Iris pigment epithelial cell (primary cell): ENCODE measurements at regions not wholly inside any gene's neighbourhood (a gene's known extent, or its start where the extent isn't known, plus 50 kb on each side); places are given as distances from the start of the nearest gene placed in this dataset.
"Not testable (repeated sequence)": the region's sequence is repeated elsewhere in the genome, so short reads cannot be mapped to it uniquely, and the experiment has no call there.

Experiments used
- DNase-seq: peaks from one replicate; pipeline ENCODE4 v3.0.0-alpha.2; 2011; ENCODE audit warnings: low read depth

DNA sequence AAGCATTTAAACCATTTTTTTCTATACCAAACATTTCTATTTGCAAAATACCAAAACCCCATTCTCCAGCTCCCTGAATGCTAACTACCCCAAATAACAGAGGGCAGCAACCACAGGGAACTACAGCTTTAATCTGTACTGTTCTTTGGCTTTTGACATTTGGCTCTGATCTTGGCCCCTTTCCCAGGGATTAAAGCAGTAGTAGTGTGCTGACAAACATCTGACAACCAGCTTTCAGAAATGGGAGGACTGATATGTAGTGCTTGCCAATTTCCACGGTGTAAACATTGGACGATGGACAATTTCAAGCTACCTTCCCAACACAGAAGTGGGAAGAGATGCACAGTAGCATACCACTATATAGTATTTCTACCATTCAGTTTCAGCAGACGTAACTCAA is 88.4 kb upstream of the TEAD1 start:
- DNase-seq, result no peak

DNA sequence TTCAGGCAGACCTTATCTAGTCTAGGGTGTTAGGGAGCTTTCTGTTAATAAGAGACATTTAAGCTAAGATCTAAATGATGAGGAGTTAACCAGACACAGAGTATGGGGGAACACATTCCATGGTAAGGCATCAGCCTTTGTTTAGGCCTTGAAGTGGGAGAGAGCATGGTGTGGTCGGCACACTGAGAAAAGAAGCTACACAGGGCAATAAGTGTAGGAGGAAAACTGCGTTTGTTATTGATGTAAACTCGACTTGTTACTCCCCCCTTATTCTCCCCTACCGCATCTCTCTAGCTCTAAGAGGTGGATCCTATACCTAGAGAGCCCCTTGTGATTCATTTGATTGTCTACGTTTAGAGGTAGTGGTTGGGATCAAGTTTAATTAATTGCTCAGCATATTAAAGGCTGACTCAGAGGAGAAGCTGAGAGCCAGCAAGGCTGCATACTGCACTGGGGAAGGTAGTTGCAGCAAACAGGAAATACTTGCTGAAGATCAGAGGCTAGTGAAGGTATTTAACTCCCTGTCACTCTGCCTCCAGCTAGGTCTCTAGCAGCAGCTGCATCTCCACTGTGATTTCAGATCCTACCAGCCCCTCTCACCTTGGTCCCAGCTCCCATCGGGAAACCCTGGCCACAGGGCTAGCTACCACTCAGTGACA is 86.8 kb upstream of the TEAD1 start:
- DNase-seq, result peak; percentile 78

DNA sequence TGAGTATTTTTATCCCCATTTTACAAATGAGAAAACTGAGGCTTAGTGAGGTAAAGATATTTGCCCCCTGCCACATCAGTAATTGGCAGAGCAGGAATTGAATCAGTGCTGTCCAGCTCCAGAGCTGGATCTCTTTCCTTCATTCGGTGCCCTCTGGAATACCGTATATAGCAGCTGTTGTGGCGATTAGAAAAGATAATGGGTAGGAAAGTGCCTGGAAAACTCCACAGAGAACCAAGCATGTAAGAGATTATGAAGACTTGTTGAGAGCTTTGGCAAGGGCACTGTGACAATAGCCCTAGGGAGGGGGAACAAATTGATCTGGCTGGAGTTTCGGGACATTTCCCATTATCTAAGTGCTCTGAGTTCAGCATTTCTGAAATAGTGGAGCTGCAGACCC is 82.5 kb upstream of the TEAD1 start:
- no peak for DNase-seq

DNA sequence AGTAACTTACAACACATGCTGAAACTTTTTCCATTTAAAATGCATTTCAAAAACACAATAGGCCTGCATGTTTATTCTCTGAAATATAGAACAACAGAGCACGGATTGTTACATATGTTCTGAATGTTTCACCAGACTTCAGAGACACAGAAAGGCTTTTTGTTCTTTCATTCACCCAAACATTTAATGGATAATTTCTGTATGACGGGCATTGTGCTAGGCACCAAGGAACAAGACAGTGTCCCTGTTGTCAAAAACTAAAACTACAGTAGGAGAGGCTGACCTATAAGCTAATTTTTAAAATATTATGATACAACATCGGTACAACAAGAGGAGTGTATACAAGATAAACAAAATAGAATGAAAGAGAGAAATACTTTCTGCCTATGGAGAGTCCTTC is 81.9 kb upstream of the TEAD1 start:
- no peak for DNase-seq

DNA sequence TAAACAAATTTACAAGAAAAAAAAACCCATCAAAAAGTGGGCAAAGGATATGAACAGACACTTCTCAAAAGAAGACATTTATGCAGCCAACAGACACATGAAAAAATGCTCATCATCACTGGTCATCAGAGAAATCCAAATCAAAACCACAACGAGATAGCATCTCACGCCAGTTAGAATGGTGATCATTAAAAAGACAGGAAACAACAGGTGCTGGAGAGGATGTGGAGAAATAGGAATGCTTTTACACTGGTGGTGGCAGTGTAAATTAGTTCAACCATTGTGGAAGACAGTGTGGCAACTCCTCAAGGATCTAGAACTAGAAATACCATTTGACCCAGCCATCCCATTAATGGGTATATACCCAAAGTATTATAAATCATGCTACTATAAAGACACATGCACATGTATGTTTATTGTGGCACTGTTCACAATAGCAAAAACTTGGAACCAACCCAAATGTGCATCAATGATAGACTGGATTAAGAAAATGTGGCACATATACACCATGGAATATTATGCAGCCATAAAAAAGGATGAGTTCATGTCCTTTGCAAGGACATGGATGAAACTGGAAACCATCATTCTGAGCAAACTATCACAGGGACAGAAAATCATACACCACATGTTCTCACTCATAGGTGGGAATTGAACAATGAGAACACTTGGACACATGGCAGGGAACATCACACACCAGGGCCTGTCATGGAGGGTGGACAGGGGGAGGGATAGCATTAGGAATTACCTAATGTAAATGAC is 79.0 kb upstream of the TEAD1 start:
- DNase-seq, result not testable (repeated sequence)

DNA sequence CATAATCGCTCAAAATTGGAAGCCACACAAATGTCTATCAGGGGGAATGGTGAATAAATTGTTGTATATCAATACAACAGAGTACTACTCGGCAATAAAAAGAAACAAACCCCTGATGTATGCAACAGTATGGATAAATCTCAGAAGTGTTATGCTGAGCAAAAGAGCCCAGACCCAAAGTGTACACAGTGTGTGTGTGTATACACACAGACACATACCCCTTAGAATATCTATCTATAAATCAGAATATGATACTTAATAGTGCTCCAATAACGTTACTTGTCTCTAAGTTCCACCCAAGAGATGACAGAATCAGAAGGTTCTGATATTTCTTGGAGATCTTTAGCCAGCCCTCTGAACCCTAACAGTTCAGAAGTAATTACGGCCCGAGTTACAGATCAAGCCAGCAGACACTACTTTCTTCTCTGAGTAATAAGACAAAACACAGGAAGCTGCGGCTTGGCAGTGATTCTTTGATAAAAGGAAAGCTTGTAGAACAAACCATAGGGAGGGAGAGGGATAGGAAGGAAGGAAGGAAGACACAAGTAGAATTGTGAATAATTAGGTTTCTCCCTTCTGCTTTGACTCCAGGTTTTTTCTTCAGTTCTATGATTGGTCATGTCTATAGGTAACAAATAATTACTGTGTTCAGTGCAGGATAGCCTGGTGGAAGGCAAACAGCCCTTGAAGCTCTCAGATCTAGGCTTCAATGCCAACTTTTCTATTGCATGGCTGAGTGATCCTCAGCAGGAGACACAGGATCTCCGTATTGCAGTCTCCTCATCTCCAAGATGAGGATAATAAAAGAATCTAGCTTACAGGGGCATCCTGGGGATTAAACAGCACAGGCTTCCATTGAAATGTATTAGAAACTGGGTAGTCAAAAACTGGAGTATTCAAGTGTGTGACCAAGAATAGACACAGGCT is 75.6 kb upstream of the TEAD1 start:
- DNase-seq, result peak; percentile 77

DNA sequence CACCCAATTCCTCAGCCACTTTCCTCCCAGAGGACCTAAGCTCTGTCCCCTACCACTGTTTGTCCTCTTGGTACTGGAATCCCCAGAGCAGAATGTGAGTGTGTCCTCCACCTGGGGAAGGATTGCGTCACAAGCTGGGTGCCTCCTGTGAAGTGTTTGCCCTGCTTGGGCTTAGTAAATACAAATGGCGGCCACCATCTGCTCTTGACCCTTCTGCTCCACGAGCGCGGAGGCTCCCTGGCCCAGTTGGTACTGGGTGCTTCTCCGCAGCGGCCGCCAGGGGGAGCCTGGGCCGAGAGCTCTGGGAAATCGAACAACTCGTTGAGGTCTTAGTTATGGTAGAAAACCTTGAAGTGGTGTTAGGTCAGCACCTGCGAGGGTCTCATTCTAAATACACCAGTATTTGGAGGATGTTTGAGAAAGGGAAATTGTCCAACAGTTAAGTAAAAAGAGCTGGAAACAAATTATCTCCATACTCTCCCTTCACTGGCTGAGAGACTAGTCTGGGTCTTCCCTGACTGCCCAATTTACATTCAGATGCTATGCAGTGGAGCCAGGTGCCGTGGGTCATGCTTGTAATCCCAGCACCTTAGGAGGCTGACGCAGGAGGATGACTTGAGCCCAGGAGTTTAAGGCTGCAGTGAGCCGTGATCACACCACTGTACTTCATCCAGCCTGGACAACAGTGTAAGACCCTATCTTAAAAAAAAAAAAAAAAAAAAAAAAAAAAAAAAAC is 74.6 kb upstream of the TEAD1 start:
- no peak for DNase-seq

DNA sequence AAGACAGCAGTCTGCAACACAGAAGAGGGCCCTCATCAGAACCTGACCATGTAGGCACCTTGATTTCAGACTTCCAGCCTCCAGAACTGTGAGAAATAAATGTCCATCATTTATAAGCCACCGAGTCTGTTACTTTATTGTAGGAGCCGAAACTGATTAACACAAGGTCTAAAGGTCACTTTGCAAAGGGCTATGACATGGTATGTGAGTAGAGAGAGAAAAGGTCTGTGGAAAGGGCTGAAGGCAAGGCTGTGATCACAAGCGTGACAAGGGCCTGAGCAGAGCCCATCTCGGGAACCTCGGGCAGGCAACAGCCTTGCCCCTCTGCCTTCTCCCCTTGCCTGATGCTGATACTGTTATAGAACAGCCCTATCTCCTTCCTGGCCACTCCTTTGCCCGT is 73.4 kb upstream of the TEAD1 start:
- DNase-seq, result no peak

DNA sequence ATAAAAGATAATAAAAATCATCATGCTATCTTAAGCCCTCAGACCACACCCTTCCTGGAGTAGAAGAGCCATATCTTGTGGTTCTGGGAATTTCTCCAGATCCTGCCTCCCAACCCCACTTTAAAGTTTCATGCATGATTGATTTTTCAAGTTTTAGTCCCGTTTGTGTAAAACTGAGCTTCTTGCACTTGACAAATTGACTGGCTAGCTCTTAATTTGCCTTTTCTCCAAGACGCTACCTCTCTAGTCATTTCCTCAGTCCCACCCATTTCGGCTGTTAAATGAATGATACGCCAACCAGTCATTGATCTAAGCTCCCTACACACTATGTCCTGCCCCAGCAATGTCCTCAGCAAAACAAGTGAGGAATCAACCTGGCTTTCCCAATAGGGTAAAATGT is 71.8 kb upstream of the TEAD1 start:
- peak; percentile 29 for DNase-seq

DNA sequence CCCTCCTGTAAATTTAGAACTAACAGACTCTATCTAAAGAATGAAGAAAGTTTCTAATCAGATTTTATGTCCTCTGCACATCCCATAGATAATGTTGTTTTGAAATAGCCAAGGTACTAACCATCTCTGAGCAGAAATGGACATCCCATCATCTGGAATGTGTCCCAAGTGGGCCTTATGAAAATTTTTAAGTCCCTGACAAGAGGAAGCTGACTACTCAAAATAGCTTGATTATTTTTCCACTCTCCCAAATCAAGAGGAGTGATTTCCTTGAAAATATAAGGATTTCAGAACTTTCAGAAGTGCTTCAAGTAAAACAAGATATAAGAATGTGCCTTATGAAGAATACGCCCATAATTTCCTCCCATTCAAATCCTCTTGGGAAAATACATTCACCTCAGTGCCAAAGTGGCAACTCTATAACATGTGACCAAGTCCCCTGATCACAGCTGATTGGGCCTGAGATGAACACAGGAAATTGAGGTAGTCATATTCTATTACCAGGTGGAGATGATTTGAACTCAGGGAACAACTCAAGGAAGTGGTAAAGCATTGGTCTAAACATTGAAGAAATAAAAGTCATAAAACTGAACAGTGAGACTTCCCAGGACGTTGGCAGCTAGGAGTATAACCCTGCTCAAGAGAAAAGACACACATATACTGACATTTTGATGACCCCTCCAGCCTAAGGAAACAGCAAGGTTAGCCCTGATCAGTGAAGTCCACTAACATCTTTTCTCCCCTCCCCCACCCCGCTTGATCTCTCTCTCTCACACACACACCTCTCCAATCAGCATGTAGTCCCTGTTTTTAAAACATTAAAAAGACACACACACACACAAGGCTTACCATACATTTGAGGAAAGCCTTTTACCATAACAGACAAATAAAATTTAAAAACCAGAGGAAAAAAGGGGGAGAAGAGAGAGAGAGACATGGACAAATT is 70.8 kb upstream of the TEAD1 start:
- no peak for DNase-seq

DNA sequence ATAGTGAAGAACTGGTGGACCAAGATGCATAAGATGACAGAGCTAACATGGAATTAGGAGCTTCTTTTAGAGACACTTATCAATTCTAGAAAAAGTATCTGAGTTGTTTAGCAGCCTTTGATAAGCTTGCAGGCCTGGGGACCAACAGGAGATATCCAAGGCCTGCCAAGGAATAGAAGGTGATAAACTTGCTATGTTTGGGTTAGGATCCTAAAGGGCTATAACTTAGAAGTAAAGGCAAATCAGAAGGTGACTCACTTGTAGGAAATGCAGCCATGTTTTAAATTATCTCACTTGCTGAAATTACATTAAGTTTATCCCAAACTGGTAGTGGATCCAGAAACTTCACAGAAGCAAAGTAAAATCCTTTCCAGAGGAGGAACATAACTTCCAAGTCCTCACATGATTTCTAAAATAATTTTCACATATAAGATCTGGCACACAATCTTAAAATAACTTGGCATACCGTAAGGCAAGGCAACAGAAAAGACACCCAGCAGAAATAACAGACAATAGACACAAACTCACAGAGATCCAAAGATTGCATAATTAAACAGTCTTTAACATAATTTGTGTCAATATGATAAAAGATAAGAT is 69.6 kb upstream of the TEAD1 start:
- no peak for DNase-seq

DNA sequence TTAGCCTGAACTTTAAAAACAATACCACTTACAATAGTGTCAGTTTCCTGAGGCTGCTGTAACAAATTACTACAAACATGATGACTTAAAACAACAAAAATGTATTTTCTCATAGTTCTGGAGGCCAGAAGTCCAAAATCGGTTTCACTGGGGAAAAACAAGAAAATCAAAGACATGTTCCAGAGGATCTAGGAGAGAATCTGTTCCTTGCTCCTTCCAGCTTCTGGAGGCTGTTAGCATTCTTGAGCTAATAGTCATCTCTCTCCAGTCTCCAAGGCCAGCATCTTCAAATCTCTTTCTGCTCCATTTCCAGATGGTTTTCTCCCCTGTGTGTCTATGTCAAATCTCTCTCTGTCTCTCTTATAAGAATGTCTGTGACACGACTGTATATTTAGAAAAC is 67.6 kb upstream of the TEAD1 start:
- peak; percentile 89 for DNase-seq

DNA sequence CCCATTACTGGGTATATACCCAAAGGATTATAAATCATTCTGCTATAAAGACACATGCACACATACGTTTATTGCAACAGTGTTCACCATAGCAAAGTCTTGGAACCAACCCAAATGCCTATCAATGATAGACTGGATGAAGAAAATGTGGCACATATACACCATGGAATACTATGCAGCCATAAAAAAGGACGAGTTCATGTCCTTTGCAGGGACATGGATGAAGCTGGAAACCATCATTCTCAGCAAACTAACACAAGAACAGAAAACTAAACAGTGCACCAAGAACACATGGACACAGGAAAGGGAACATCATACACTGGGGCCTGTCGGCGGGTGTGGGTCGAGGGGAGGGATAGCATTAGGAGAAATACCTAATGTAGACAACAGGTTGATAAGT is 65.5 kb upstream of the TEAD1 start:
- DNase-seq, result not testable (repeated sequence)

DNA sequence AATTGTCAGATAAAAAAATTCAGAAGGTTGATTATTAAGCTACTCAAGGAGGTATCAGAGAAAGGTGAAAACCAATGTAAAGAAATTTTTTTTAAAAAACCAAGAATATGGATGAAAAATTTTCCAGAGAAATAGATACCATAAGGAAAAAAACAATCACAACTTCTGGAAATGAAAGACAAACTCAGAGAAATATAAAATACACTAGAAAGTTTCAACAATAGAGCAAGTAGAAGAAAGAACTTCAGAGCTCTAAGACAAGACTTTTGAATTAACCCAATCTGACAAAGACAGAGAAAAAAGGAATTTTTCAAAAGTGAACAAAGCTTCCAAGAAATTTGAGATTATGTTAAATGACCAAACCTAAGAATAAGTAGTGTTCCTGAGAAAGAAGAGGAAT is 62.9 kb upstream of the TEAD1 start:
- no peak for DNase-seq

DNA sequence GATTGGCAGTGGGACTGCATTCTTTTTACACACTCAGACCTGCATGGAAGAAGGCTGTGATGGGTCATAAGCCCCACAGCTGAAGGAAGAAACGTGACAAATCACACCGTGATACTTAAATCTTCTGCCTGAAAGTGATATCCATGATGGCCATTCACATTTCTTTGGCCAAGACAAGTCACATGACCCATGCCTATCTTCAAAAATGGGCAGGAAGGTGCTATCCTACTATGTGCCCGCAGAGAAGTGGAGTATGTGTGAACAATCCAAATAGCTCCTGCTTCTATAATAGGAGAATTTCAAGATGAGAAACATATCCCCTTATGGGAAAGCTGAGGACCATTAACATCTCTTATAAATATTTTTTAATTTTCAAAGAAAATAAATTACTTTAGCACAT is 56.6 kb upstream of the TEAD1 start:
- no peak for DNase-seq

DNA sequence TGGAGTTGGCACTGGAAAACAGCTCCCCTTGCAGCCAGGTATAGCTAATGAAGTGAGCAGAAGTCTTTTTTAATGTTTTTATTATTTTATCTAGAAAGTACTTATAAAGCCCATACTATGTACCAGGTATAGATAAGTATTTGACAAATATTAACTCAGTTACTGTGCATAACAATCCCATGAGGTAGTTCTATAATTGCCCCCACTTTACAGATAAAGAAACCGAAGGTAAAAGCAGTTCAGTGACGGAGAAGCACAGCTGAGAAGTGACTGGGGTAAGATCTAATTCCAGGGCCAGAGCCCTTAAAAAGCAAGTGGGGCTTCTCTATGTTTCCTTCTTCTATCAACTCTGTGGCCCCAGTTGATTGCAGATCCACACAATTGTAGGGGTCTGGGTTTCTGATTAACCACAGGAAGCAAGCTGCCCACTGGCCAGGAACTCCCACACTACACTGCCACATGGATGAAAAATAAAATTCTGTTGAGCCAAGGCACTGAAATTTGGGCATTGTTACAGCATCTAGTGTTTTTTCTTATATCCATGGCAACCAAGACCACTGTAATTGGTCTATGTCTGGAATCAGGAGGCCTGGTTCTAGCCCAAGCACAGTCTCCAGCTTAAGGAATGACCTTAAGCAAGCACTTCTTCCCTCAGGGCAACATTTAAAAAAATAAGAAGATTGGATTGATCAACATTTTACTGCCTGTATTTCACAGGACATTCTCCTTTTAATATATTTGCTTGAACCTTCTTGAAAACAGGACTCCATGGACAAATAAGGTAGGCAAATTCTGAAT is 55.3 kb upstream of the TEAD1 start:
- no peak for DNase-seq

DNA sequence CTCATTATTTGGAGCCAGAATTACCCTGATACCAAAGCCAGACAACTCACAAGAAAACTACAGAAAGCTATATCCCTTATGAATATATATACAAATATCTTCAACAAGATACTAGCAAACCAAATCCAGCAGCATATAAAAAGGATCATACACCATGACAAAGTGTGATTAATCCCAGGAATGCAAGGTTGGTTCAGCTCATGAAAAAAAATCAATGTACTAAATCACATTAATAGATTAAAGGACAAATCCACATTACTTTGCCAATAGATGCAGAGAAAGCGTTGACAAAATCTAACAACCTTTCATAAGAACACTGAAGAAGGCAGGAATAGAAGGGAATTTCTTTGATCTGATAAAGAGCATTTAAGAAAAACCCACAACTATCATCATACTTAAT is 50.4 kb upstream of the TEAD1 start:
- DNase-seq, result no peak
